GM12874 (cell line): ENCODE measurements at regions not wholly inside any gene's neighbourhood (a gene's known extent, or its start where the extent isn't known, plus 50 kb on each side); places are given as distances from the start of the nearest gene placed in this dataset.

ENCODE experiments used
- TF ChIP-seq, protein P1 (sequence below): IDR thresholded peaks from 2 replicates; pipeline ENCODE4 v1.5.1; 2011; ENCODE audit warnings: low read depth, mild to moderate bottlenecking, control low read depth, low read length, moderate library complexity; ENCODE audit not compliant: insufficient read depth

DNA sequence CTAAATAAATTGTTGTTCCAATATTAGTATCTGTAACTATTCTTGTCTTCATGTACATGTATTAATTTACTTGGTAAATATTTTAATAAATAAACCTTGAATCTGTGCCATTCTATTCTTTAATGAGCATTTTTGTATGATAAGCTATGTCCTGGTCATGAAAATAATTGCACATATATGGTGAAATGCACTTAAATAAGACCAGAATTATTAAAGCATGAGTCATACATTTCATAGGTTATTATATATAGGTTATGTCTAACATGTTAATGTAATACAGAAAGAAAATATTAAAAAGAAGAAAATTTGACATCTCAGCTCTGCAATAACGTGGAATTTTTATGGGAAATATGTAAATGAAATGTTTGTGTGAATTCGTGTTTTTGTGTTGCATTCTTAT lies 1168.1 kb downstream of the TAF11L14 start:
- TF ChIP-seq, protein P1, sequence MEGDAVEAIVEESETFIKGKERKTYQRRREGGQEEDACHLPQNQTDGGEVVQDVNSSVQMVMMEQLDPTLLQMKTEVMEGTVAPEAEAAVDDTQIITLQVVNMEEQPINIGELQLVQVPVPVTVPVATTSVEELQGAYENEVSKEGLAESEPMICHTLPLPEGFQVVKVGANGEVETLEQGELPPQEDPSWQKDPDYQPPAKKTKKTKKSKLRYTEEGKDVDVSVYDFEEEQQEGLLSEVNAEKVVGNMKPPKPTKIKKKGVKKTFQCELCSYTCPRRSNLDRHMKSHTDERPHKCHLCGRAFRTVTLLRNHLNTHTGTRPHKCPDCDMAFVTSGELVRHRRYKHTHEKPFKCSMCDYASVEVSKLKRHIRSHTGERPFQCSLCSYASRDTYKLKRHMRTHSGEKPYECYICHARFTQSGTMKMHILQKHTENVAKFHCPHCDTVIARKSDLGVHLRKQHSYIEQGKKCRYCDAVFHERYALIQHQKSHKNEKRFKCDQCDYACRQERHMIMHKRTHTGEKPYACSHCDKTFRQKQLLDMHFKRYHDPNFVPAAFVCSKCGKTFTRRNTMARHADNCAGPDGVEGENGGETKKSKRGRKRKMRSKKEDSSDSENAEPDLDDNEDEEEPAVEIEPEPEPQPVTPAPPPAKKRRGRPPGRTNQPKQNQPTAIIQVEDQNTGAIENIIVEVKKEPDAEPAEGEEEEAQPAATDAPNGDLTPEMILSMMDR = no peak

DNA sequence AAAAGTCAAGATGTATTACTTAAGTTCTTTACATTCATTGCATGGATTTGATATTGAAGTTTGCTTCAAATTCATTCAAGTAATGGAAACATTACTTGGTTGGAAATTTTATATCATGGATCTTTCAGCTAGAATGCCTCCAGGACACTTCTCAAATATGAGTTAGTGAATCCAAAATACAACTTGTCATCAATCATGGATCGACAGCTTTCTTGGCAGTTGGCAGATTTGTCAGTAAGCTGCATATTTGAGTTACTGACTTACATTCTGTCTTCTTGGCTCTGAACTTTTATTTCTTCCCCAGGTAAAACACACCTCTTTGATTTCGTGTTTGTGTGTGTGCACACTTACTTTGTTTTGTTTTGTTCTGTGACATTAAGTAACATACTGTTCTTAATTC lies 1171.1 kb downstream of the TAF11L14 start:
- TF ChIP-seq, protein P1 = no peak

DNA sequence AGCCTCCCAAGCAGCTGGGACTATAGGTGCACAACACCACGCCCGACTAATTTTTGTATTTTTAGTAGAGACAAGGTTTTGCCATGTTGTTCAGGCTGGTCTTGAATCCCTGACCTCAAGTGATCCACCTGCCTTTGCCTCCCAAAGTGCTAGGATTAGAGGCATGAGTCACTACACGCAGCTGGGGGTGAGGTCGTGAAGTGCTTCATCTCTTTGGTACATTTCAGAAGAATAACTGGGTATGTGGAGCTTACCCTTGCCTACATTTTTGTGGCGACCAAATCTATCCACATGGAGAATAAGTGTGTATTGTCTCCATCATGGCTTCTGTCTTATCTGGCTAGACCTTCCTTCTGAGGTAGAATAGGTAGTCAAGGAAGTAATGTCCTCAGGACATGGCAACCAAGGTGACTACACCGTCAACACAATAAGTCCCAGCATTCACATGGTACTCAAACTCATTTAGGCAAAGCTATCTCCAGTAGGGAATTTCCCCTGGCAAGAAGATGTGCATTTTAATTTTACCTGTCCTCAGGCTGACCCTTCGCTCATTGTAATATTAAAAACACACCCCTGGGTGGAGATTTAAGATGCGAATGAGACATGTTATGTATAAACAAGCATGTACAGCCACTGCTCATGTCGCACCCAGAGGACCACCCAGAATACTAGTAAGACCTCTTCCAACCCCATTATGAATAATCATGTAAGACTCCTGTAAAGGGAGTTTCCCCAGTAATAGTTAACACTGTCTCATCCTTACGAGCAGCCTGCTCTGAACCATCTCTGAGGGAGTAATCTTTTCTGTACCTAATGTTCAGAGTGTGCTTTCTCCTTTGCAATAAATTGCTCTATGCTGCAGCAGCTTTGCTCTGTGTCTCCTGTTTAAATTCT lies 1173.2 kb downstream of the TAF11L14 start:
- TF ChIP-seq, protein P1 = no peak

DNA sequence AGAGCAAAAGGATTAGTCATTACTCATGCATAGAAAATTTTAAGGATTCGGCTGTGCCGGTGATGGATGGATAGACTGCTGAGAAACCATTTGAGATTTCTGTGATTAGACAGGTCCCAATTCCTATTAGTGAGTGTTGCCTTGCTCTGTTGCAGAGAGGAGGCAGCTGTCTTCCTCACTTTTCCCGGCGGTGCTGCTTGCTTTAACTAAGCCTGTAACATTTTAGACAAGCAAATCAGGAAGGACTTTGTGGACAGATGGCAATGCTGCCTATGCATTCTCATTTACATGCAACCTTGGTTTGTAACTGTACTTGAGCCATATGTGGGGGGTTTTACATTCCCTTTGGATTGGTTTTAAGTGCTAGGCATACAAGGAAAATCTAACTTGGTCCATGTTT lies 1176.3 kb downstream of the CDH18 start:
- TF ChIP-seq, protein P1 = no peak

DNA sequence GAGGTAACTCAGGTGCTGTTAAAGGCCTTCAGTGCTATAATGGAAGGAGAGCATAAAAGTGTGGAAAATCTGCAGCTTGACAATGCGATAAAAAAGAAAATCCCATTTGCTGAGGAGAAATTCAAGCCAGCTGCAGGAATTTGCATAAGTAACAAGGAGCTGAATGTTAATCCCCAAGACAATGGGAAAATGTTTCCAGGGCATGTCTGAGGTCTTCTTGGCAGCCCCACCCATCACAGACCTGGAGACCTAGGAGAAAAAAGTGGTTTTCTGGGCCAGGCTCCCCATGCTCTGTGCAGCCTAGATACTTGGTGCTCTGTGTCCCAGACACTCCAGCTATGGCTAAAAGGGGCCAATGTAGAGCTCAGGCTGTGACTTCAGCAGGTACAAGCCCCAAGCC lies 1159.6 kb downstream of the CDH18 start:
- TF ChIP-seq, protein P1 = no peak

DNA sequence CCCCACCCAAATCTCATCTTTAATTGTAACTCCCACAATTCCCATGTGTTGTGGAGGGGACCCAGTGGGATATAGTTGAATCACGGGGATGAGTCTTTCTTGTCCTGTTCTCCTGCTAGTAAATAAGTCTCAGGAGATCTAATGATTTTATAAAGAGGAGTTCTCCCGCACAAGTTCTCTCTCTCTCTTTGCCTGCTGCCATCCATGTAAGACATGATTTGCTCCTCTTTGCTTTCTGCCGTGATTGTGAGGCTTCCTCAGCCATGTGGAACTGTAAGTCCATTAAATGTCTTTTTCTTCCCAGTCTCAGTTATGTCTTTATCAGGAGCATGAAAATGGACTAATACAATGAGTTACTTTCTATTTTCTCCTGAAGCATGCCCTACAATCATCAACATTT lies 1158.5 kb downstream of the CDH18 start:
- TF ChIP-seq, protein P1 = no peak

DNA sequence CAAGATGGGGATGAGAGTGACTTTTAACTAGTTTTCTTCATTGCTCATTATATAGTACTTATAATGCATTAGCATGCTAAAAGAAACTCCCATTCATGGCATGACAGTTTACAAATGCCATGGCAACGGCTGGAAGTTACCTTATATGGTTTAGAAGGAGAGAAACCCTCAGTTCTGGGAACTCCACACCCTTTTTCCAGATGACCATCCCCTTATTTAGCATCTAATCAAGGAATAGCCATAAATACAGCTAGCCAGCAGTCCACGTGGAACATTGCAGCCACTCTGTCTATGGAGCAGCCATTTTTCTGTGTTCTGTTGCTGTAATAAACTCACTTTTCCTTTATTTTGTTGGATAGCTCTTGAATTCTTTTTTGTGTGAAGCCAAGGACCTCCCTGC lies 1137.8 kb downstream of the CDH18 start:
- TF ChIP-seq, protein P1 = no peak
